Lung microvascular endothelial cell (primary cell): ENCODE measurements at regions not wholly inside any gene's neighbourhood (a gene's known extent, or its start where the extent isn't known, plus 50 kb on each side); places are given as distances from the start of the nearest gene placed in this dataset.
A peak's percentile ranks its signal among the peaks of the same experiment; 100 is the strongest.
"Not testable (repeated sequence)": the region's sequence is repeated elsewhere in the genome, so short reads cannot be mapped to it uniquely, and the experiment has no call there.

Experiments
- DNase-seq, 2 donors: peaks; one replicate each; pipeline versions ENCODE4 v3.0.0 to v3.0.0-alpha.2; 2010; ENCODE audit warnings: low read depth in 2 of 2

DNA sequence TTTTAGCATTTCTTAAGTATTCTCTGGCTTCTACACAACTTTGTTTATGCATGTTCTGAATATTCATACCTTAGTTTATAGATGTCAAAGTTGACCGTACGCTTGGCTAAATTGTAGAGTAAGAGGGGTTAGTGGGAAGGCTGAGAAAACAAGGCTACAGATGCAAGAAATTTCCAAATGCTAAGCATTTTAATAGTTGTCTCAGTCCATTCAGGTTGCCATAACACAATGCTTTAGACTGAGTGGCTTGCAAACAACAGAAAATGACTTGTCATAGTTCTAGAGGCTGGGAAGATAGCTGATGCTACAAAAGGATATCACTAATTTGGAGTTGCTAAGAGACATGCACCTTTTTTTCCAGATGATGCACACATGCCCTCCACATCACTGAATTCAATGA, 53.0 kb upstream of the C1QTNF3 start:
- not testable (repeated sequence) for DNase-seq

DNA sequence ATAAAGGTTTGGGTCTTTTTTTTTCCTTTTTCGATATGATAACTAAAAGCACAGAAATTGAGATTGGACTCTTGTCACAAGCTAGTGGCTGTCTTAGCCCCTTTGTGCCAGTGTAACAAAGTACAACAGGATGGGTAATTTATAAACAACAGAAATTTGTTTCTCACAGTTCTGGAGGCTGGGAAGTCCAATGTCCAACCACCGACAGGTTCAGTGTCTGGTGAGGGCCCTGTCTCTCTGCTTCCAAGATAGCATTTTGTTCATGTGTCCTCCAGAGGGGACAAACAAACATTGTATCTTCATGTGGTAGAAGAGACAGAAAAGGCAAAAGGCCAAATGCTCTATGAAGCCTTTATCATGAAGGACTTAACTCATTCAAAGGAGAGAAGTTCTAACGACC, 56.9 kb upstream of the C1QTNF3 start:
- not testable (repeated sequence) for DNase-seq

DNA sequence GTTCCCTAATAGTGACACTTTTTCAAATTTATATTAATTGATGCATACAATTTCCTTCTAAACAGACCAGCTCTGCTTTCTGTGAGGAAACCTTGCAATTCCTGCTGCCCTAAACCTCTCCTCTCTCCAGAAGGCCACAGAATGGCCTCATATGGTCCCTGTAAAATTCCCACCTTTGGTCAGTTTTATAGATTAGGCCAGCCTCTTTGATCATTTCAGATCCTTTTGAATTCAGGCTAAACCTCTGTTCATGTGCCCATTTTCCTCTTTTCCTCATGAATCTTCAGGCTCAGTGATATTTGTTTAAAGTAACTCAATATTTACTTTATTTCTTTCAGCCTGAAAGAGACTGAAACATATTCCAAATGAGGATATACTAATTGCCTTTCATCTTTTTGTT, 58.6 kb upstream of the C1QTNF3 start:
- not testable (repeated sequence) for DNase-seq

DNA sequence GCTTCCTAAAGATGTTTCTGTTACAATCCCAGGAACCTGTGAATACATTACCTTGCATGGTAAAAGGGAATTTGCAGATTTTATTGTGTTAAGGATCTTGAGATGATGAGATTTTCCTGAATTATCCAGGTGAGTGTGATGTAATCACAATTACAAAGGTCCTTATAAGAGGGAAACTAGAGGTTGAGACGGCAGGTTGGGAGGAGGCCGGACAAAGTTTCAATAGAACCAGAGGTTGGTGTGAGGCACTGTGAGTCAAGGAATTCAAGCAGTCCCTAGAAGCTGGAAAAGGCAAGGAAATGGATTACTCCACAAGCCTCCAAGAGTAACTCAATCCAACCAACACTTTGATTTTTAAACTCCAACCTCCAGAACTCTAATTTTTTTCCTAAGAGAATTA, 65.9 kb upstream of the C1QTNF3 start:
- DNase-seq: not testable (repeated sequence)

DNA sequence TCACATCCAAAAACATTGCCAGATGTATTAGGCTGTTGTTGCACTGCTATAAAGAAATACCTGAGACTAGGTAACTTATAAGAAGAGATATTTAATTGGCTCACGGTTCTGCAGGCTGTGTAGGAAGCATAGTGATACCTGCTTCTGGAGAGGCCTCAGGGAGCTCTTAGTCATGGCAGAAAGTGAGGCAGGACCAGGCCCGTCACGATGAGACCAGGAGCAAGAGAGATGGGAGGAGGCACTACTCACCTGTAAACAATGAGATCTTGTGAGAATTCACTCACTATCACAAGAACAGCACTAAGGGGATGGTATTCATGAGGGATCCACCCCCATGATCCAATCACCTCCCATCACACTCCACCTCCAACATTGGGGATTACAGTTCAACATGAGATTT, 81.3 kb upstream of the C1QTNF3 start:
- DNase-seq: not testable (repeated sequence)

DNA sequence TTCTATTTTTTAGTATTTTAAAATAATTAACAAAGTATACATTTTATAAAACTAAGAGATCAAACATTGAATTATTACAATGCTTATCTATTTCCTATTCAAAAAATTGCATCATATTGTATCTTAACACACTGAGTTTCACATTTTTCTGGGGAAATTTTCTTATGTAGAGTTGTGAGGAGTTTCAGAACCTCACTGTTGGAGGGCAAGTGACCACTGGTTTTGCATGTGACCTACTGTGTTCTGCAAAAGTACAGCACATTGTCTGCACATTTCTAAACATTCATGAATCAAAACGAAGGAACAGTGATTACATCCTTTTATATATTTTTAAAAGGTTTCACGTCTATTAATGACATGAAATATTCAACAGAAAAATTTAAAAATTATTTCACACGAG, 82.3 kb upstream of the C1QTNF3 start:
- DNase-seq: not testable (repeated sequence)

DNA sequence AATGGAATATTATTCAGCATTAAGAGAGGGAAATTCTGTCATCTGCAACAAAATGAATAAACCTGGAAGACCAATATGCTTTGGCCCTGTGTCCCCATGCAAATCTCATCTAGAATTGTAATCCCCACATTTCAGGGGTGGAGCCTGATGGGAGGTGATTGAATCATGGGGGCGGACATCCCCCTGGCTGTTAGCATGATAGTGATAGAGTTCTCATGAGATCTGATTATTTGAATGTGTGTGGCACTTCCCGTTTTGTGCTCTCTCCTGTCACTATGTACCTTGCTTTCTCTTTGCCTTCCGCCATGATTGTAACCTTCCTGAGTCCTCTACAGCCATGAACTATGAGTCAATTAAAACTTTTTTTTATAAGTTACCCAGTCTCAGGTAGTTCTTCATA, 83.7 kb upstream of the C1QTNF3 start:
- not testable (repeated sequence) for DNase-seq

DNA sequence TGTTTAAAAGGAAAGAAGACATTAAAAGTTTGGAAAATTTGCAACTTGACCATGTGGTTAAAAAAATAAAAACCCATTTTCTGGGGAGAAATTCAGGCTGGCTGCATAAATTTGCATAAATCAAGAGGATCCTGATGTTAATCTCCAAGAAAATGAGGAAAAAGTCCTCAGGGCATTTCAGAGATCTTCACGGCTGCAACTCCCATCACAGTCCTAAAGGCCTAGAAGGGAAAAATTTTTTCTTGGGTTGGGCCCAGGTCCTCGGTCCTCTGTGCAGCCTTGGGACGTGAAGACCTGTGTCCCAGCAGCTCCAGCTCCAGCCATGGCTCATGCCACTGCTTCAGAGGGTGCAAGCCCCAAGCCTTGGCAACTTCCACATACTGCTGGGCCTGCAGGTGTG, 84.8 kb upstream of the C1QTNF3 start:
- not testable (repeated sequence) for DNase-seq

DNA sequence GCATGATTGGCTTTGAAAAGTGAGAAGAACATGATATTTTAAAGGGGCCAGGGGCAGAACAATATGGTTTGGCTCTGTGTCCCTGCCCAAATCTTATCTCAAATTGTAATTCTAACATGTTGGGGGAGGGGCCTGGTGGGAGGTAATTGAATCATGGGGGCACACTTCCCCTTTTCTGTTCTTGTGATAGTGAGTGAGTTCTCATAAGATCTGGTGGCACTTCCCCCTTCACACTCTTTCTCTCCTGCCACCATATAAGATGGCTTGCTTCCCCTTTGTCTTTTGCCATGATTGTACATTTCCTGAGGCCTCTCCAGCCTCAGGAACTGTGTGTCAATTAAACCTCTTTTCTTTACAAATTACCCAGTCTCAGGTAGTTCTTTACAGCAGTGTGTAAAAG, 85.9 kb upstream of the C1QTNF3 start:
- DNase-seq: not testable (repeated sequence)

DNA sequence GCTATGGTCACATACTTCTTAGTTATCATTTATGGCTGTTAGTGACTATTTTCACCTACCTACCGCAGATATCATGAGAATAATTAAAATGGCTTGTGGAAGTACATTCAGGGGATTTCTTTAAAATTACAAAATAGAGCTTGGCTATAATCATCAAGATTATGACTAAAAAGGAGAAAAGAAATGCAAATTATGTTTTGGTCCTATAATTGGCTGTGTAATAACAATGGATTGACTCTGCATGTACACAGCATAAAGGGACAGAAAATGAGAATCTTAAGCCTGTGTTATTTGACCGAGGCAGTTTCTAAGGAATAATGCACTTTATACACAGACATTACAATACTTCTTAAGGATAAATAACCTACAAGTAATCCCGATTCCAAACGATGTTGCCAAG, 112.0 kb upstream of the C1QTNF3 start:
- DNase-seq: not testable (repeated sequence)

DNA sequence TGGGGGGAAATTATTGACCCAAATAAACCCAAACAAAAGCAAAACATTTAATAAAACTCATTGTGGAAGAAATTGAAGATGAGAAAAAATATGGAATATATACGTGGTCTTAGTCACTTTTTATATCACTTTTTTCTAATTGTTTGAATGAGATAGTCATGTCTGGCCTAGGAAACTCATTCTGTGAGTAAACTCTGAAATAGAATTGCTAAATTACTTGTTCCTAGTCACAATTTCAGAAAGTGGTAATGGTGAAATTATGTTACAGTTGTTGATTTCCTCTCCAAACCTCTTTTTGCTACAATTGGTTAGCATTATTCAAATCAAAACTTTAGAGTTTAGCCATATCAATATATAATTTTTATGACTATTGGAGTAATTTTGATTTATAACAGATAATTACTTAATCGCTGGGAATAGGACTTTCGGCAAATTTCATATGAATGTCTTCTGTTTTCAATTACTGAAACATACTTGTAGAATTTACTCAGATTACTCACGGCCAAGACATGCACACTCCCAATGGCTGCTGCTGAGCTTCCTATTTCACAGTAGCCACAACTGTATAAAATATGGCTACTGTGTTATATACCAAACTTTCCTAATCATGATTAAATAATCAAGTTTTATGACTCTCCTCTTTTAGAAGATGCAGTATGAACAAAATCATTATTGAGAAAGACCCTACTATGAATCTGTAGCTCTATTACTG, 113.8 kb upstream of the C1QTNF3 start:
- DNase-seq: not testable (repeated sequence)

DNA sequence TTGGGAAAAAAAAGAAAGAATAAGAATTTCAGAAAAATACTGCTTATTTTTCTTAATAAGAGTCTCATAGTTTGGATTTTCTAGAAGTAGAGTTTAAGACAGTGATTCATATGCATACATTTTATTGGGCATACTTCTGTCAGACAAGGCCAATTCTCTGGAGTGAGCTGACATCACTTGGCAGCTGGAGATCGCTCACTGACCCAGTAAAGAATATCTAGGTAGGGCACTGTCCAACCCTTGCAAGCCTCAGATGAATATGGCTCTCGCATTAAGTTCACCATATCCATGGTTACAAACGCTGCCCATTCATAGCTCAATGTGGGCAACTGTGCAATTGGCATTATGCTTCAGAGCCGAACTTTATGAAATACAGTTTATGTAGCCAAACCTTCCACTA, 117.9 kb upstream of the C1QTNF3 start:
- not testable (repeated sequence) for DNase-seq

DNA sequence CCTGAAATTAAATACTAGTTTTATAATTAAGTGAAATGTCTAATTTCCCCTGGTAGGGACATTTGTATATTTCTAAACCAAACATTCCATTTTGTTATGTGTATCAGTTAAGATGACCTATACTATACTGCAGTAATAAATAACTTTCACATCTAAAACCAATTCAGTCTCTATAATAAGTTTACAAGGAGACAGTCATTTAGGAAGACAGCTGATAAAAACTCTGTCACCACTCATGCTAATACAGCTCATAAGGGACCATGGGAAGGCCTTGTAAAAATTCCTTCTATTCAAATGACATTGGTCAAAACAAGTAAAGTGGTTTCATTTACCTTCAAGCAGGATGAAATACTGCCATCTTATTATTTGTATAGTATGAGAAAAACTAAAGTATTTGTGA, 128.4 kb upstream of the C1QTNF3 start:
- DNase-seq: not testable (repeated sequence)

DNA sequence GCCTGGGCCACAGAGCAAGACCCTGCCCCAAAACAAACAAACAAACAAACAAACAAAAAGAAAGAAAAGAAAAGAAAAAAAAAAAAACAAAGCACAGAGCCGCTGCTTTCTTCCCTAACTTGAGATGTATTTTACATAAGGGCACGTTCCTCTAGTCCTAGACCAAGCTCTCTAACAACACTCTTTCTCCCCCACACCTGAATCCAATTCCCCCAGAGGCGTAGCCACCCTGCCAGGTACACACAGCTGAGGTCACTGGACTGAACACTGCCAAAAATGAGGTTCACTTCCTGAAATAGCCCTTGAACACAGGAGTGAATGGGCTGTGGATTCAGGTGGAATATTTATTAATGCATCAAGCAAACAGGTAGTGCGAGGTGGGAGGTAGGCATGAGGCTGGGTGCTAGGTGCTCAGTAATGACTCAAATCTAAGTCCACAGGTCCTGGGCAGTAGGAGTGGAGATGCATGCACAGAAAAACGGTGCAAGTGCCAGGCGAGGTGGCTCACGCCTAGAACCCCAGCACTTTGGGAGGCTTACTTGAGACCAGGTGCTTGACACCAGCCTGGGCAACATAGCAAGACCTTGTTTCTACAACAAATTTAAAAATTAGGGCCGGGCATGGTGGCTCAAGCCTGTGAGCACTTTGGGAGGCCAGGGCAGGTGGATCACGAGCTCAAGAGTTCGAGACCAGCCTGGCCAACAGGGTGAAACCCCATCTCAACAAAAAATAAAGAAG, 136.6 kb upstream of the C1QTNF3 start:
- peak; percentile 0 to 2 for DNase-seq

DNA sequence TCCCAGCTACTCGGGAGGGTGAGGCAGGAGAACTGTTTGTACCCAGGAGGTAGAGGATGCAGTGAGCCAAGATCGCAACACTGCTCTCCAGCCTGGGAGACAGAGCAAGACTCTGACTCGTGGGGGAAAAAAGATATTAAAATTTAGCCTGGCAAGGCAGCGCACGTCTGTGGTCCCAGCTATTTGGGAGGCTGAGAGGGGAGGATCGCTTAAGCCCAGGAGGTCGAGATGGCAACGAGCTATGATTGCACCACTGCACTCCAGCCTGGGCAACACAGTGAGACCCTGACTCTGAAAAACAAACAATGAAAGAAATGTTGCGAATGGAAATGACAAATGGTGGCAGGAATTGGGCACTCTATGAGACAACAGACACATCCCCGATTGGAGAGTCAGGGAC, 137.2 kb upstream of the C1QTNF3 start:
- DNase-seq: not testable (repeated sequence)

DNA sequence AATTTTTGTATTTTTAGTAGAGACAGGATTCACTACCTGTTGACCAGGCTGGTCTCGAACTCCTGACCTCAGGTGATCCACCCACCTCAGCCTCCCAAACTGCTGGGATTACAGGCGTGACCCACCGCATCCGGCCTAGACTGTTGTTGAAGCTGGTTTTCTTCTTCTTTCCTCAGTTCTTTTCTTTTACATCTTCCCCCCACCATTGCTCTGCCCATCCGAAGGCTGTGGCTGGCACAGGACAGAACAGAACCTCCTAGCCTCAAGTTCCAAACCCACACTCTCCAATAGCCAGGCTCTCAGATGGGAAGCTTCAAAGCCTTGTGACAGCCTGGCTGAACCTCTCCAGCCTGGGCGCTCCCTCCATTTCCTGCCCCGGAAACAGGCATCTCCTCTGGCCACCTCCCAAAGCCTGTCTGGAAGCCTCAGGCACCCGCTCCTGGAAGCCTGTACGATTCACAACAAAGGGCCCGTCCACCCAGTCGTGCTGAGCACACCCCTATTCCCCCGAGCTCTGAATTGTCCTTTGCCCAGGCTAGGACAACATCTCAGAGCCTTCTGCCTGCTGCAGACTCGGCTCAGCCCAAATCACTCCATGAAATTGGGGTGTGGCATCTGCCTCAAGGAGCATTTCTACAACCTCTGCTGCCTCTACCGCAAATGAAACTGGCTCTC, 138.1 kb upstream of the C1QTNF3 start:
- DNase-seq: not testable (repeated sequence)

DNA sequence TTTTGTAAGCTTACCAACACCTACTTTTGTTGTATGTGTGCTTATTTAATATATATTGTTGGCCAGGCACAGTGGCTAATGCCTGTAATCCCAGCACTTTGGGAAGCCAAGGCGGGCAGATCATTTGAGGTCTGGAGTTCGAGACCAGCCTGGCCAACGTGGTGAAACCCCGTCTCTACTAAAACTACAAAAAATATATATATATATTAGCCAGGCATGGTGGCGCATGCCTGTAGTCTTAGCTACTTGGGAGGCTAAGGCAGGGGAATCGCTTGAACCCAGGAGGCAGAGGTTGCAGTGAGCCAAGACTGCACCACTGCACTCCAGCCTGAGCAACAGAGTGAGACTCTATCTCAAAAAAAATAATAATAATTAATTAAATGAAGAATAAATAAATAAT, 142.0 kb upstream of the C1QTNF3 start:
- not testable (repeated sequence) for DNase-seq

DNA sequence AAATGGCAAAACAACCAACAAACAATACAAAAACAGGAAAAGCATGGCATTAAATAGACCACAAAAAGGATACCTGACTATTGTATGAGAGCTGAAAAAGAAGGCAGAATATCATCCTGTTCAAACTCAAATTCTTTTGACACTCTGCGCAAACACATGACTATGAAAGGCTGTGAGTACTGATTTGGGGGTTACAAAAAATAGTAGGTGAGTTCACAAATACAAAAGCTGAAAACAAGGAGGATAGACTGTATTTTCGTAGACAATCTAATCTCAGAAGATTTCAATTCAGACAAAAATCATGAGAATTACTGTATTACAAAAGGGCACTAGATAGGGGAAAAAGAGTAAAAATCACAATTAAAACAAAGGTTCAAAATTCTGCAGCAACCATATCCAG, 142.6 kb upstream of the C1QTNF3 start:
- DNase-seq: not testable (repeated sequence)

DNA sequence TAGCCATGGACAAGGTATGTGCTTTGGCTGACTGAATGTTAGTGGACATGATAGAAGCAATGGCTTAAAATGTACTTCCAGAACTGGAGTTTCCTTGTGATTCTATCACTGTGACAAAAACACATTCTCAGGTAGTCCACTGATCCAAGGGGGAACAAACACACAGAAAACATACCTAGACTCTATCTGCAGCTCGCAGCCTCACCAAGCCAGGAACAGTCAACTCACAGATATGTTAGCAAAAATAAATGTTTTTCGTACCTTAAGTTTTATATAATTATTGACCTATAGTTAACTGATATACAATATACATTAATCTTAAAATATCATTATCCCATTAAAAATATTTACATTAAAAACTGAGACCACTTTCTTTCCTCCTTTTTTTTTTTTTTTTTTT, 143.1 kb upstream of the C1QTNF3 start:
- not testable (repeated sequence) for DNase-seq

DNA sequence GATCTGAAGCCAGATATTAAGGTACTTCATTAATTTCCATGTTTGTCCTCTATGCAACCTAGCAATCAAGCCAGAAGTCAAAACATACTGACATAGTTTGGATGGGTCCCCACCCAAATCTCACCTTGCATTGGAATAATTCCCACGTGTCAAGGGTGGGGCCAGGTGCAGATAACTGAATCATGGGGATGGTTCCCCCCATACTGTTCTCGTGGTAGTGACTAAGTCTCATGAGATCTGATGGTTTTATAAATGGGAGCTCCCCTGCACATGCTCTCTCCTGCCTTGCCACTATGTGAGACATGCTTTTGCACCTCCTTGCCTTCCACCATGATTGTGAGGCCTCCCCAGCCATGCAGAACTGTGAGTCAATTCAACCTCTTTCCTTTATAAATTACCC, 143.9 kb upstream of the C1QTNF3 start:
- not testable (repeated sequence) for DNase-seq

DNA sequence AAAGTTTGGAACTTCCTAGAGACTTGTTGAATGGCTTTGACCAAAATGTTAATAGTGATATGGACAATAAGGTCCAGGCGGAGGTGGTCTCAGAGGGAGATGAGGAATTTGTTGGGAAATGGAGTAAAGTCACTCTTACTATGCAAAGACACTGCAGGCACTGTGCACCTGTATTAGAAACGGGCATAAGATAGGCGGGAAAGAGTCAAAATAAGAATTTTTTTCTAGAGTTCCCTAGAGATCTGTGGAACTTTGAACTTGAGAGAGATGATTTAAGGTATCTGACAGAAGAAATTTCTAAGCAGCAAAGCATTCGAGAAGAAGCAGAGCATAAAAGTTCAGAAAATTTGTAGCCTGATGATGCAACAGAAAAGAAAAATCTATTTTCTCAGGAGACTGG, 144.4 kb upstream of the C1QTNF3 start:
- not testable (repeated sequence) for DNase-seq
